Panc1 (cell line): ENCODE measurements at regions not wholly inside any gene's neighbourhood (a gene's known extent, or its start where the extent isn't known, plus 50 kb on each side); places are given as distances from the start of the nearest gene placed in this dataset.

Source experiments
- ATAC-seq: fragments of 200-7000 bp; cut with Tn5 transposase; 2 replicates; pipeline ENCODE4 v1.9.1; 2020; ENCODE audit warnings: mild to moderate bottlenecking, moderate library complexity
- BruUV-seq: library from RNA; stranded (reverse); fragments of 400-500 nt; replicated peaks from 2 replicates; lab custom pipeline; 2021; lab: Mats Ljungman, UMichigan
- CTCF ChIA-PET: fragments of 300-600 bp; sonication (Branson Sonifier 250); formaldehyde crosslinking; loops from one replicate; lab custom pipeline; 2022; ENCODE audit warnings: antibody characterized with exemption; lab: Charles Lee
- POLR2A ChIA-PET: fragments of 300-600 bp; sonication (Branson Sonifier 250); formaldehyde crosslinking; loops from one replicate; lab custom pipeline; 2022; ENCODE audit warnings: antibody characterized with exemption; lab: Charles Lee
- DNase-seq: peaks from one replicate; pipeline ENCODE4 v3.0.0-alpha.2; 2010; ENCODE audit warnings: low read depth, low spot score
- H3K27ac ChIP-seq: 2 replicates; pipeline ENCODE4 v1.5.1; 2011; ENCODE audit warnings: mild to moderate bottlenecking, low read length, inconsistent platforms
- H3K27me3 ChIP-seq: fragments of 200-500 bp; sonication (Bioruptor generic); 2 replicates; pipeline ENCODE4 v1.6.0; 2014; ENCODE audit warnings: low read length, inconsistent platforms; ENCODE audit not compliant: control insufficient read depth, insufficient read depth
- H3K36me3 ChIP-seq: fragments of 200-500 bp; sonication (Bioruptor generic); 2 replicates; pipeline ENCODE4 v1.5.1; 2014; ENCODE audit warnings: inconsistent platforms, mild to moderate bottlenecking, low read length, moderate library complexity; ENCODE audit not compliant: control insufficient read depth, insufficient read depth
- H3K4me1 ChIP-seq: 2 replicates; pipeline ENCODE4 v1.5.1; 2011; ENCODE audit warnings: inconsistent platforms, mild to moderate bottlenecking, low read length, moderate library complexity; ENCODE audit not compliant: control insufficient read depth, insufficient read depth
- H3K4me3 ChIP-seq, 2 experiments: 2 replicates each; pipeline ENCODE4 v1.5.1; 2011 to 2012; ENCODE audit warnings: low read depth in 2 of 2, low read length in 2 of 2, mild to moderate bottlenecking in 2 of 2, inconsistent platforms in 1 of 2, moderate library complexity in 1 of 2
- H3K9me3 ChIP-seq: fragments of 200-500 bp; sonication (Bioruptor generic); 2 replicates; pipeline ENCODE4 v1.5.1; 2014; ENCODE audit warnings: low read depth, mild to moderate bottlenecking, inconsistent platforms, low read length, moderate library complexity; ENCODE audit not compliant: control insufficient read depth, insufficient read depth
- CTCF ChIP-seq: fragments of 450-650 bp; IDR thresholded peaks from 2 replicates; pipeline ENCODE4 v1.5.1; 2017; ENCODE audit warnings: mild to moderate bottlenecking
- POLR2AphosphoS5 ChIP-seq: IDR thresholded peaks from 2 replicates; pipeline ENCODE4 v1.6.1; 2012; ENCODE audit warnings: mild to moderate bottlenecking, low read depth, low read length, moderate library complexity
- REST ChIP-seq, 2 experiments: IDR thresholded peaks; 2 replicates each; pipeline ENCODE4 v1.6.1; 2011 to 2012; ENCODE audit warnings: low read depth in 2 of 2, control low read depth in 1 of 2, low read length in 1 of 2, mild to moderate bottlenecking in 1 of 2, moderate library complexity in 1 of 2; ENCODE audit not compliant: insufficient read depth in 1 of 2
- SIN3A ChIP-seq: IDR thresholded peaks from 2 replicates; pipeline ENCODE4 v1.6.1; 2012; ENCODE audit warnings: low read depth, mild to moderate bottlenecking, low read length, moderate library complexity, borderline replicate concordance; ENCODE audit not compliant: insufficient read depth
- TCF7L2 ChIP-seq: IDR thresholded peaks from 2 replicates; pipeline ENCODE4 v1.6.1; 2011; ENCODE audit warnings: mild to moderate bottlenecking, low read depth, low read length, inconsistent platforms
- in situ Hi-C: cut with HindIII; loops from 2 replicates; pipeline ENCODE4 v1.10.0; 2016; ENCODE audit warnings: low sequenced_read_pairs, low pct_unique_long_range_greater_than_20kb
- intact Hi-C: fragments of 100-400 bp; cut with micrococcal nuclease; formaldehyde crosslinking; loops from one replicate; pipeline ENCODE4 v1.10.0; 2022; ENCODE audit not compliant: unreplicated experiment

- no peaks in the 10 kb centered on the region for H3K27me3 ChIP-seq
- no TSS peak for BruUV-seq
- ChIA-PET POLR2A (no interaction called here), CTCF (no interaction called here)
- H3K9me3 ChIP-seq: no peaks in the 10 kb centered on the region
- in situ Hi-C loops (no loop called here), intact Hi-C loops (no loop called here)
- H3K36me3 ChIP-seq: no peaks in the 10 kb centered on the region
- no peak overlapping the region for H3K27ac ChIP-seq
- no peak for DNase-seq
- no peaks in the 10 kb centered on the region for H3K4me1 ChIP-seq
- TF ChIP-seq CTCF: no peak
- TF ChIP-seq REST (IDR thresholded peaks at IDR 0.05; ENCODE audit: insufficient read depth in 1 of 2, low read depth in 2 of 2, low read length in 1 of 2): no peak
- TF ChIP-seq POLR2AphosphoS5: no peak
- no peak for TF ChIP-seq SIN3A
- no peak for TF ChIP-seq TCF7L2
- no peak for ATAC-seq
- H3K4me3 ChIP-seq: no peak overlapping the region
Observed at GRCh38 chr3:77707281-77707680, 667.4 kb downstream of the ROBO2 start.

GRCh38 chr3:77709155-77709554 is 669.3 kb downstream of the ROBO2 start:
- no peak for DNase-seq
- TF ChIP-seq REST (IDR thresholded peaks at IDR 0.05; ENCODE audit: insufficient read depth in 1 of 2, low read depth in 2 of 2, low read length in 1 of 2) (no peak), POLR2AphosphoS5 (no peak), TCF7L2 (no peak), CTCF (no peak), SIN3A (no peak)
- Histone ChIP-seq H3K9me3 (no peaks in the 10 kb centered on the region), H3K4me1 (no peaks in the 10 kb centered on the region), H3K27ac (no peak overlapping the region), H3K4me3 (no peak overlapping the region), H3K27me3 (no peaks in the 10 kb centered on the region), H3K36me3 (no peaks in the 10 kb centered on the region)
- no peak for ATAC-seq
- in situ Hi-C loops: no loop called here
- BruUV-seq: no TSS peak
- ChIA-PET CTCF (no interaction called here), POLR2A (no interaction called here)
- intact Hi-C loops: no loop called here
